HEK293T (cell line): ENCODE measurements at regions not wholly inside any gene's neighbourhood (a gene's known extent, or its start where the extent isn't known, plus 50 kb on each side); places are given as distances from the start of the nearest gene placed in this dataset.

Source experiments
- BHLHE40 ChIP-seq: fragments of 450-650 bp; IDR thresholded peaks from 2 replicates; pipeline ENCODE4 v1.6.1; 2016; ENCODE audit warnings: mild to moderate bottlenecking, moderate library complexity, borderline replicate concordance
- ELF4 ChIP-seq: fragments of 450-650 bp; IDR thresholded peaks from 2 replicates; pipeline ENCODE4 v1.6.1; 2017; ENCODE audit warnings: antibody characterized with exemption
- FOXA1 ChIP-seq: fragments of 450-650 bp; IDR thresholded peaks from 2 replicates; pipeline ENCODE4 v1.6.1; 2016; ENCODE audit warnings: mild to moderate bottlenecking
- FOXK2 ChIP-seq: fragments of 450-650 bp; IDR thresholded peaks from 2 replicates; pipeline ENCODE4 v1.6.1; 2016; ENCODE audit warnings: mild to moderate bottlenecking
- L3MBTL2 ChIP-seq: fragments of 450-650 bp; conservative IDR thresholded peaks from 2 replicates; pipeline ENCODE4 v1.6.1; 2016; ENCODE audit warnings: mild to moderate bottlenecking
- SP1 ChIP-seq: fragments of 450-650 bp; IDR thresholded peaks from 2 replicates; pipeline ENCODE4 v1.6.1; 2017
- SUZ12 ChIP-seq: fragments of 450-650 bp; IDR thresholded peaks from 2 replicates; pipeline ENCODE4 v1.6.1; 2016; ENCODE audit warnings: mild to moderate bottlenecking
- TARDBP ChIP-seq: fragments of 450-650 bp; IDR thresholded peaks from 2 replicates; pipeline ENCODE4 v1.6.1; 2016
- ZNF384 ChIP-seq: fragments of 450-650 bp; IDR thresholded peaks from 2 replicates; pipeline ENCODE4 v1.6.1; 2016

- TF ChIP-seq FOXA1 (no peak), BHLHE40 (no peak), SP1 (no peak), SUZ12 (no peak), ZNF384 (no peak), TARDBP (no peak), ELF4 (no peak), L3MBTL2 (no peak), FOXK2 (no peak)
These were observed 143.5 kb upstream of the UBL3 start for GRCh38 chr13:29993716-29994488.
